ENCODE measurements at regions not wholly inside any gene's neighbourhood (a gene's known extent, or its start where the extent isn't known, plus 50 kb on each side); places are given as distances from the start of the nearest gene placed in this dataset.
"Not testable (repeated sequence)": the region's sequence is repeated elsewhere in the genome, so short reads cannot be mapped to it uniquely, and the experiment has no call there.

DNA sequence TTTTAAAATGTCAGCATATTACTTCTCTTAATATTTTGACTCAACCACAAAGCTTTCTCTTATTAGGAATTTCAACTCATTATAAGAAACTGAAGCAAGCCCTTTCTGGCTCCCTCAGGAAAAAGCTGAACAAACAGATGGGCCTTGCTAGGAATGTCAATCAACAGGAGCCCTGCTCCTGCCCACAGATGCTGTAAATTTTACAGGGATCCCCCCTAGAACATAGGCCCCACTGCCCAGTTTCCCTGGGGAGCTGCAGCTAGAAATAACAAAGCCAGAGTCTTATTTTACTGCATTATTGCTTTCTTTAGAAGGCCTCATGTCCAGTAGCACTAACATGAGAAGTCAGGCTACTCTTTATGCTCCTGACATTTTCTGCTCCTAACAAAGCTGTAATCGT, 103.8 kb downstream of the PCSK1 start:
- H3K4me3 Mint-ChIP-seq: no peak overlapping the region
- DNase-seq (no peak), ATAC-seq (replicated peaks) (no peak)
- H3K36me3 Mint-ChIP-seq: no peaks in the 10 kb centered on the region
- H3K9me3 Mint-ChIP-seq: no peaks in the 10 kb centered on the region
- H3K27ac Mint-ChIP-seq: no peak overlapping the region
- peaks cover 0 to 7% of the 10 kb centered on the region in 2 donors for H3K4me1 Mint-ChIP-seq
- peaks cover 0 to 14% of the 10 kb centered on the region in 2 donors for H3K27me3 Mint-ChIP-seq

DNA sequence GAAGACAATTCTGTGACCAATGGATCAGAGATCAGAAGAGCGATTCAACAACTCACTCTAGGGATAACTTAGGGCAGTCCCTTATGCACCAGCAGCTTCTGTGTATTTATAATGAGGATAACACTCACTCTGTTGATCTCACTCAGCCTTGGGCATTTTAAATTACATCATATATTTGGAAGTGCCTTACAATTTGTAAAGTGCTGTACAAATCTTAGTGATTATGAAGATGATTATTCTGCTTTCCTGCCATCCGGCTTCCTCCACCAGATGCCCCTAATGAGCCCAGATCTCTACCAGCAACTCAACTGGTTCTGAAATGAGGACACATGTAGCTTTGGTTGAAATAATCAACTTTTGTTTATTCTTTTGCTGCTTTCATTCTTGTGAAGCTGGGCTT, 105.3 kb downstream of the PCSK1 start:
- ATAC-seq (replicated peaks): no peak
- Mint-ChIP-seq H3K4me3 (no peak overlapping the region), H3K9me3 (peaks cover 0 to 1% of the 10 kb centered on the region in 2 donors), H3K27ac (no peak overlapping the region), H3K4me1 (peaks cover 0 to 7% of the 10 kb centered on the region in 2 donors), H3K36me3 (no peaks in the 10 kb centered on the region), H3K27me3 (peaks cover 0 to 9% of the 10 kb centered on the region in 2 donors)
- DNase-seq: no peak

DNA sequence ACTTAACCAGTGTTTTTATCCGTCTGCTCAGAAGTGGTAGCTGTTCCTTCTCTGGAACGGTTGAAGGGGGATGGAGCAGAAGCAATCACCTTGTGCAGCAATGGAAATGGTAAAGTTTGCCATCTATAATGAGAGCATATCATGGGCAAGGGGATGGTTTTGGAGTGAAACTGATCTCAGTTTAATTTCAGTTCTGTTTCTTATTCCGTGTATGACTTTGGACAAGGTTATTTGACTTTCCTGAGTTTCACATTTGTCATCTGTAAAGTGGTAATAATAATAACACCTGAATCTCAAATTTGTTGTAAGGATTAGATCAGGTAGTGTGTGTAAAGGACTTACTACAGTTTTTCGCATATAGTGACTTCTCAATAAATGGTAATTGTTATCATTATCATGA, 106.1 kb downstream of the PCSK1 start:
- peaks cover 0 to 3% of the 10 kb centered on the region in 2 donors for H3K9me3 Mint-ChIP-seq
- DNase-seq: no peak
- H3K36me3 Mint-ChIP-seq: no peaks in the 10 kb centered on the region
- peaks cover 0 to 9% of the 10 kb centered on the region in 2 donors for H3K27me3 Mint-ChIP-seq
- peak; percentile 31 to 78 for ATAC-seq (replicated peaks)
- no peak overlapping the region for H3K4me3 Mint-ChIP-seq
- no peak overlapping the region for H3K27ac Mint-ChIP-seq
- H3K4me1 Mint-ChIP-seq: peaks cover 0 to 7% of the 10 kb centered on the region in 2 donors

DNA sequence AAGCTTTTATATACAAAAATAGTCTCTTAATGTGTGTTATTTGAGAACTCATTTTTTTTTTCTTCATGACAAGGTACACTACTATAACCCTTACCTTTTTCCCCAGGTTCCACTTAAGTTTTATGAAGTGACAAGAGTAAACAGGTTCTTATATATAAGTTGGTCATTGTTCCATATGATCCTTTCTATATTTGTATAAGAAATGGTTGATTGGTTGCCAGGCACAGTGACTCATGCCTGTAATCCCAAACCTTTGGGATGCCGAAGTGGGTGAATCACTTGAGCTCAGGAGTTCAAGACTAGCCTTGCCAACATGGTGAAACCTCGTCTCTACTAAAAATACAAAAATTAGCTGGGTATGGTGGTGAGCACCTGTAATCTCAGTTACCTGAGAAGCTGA, 108.3 kb downstream of the PCSK1 start:
- DNase-seq: no peak
- Mint-ChIP-seq H3K9me3 (peaks cover 0 to 3% of the 10 kb centered on the region in 2 donors), H3K36me3 (no peaks in the 10 kb centered on the region), H3K4me3 (no peak overlapping the region), H3K4me1 (peaks cover 0 to 3% of the 10 kb centered on the region in 2 donors), H3K27me3 (peaks cover 0 to 5% of the 10 kb centered on the region in 2 donors), H3K27ac (no peak overlapping the region)
- ATAC-seq (replicated peaks): no peak

DNA sequence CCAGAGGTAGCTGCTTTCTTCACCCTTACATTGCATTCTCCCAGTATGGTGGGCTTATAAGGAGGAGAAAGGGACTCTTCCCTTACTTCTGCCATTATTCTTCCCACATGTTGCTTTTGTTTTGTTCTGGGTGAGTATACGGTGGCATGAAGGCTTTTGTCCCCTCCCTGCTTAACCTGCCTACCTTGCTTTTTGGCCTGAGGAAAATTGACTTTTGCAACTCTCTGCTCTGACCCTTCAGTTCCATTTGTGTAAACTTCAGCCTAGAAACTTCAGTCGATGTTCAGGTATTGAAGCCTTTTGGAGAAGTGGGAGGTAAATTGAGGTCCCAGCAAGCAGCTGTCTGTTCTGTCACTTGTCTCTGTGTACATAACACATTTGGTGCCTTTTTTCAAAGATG, 110.2 kb downstream of the PCSK1 start:
- DNase-seq: no peak
- ATAC-seq (replicated peaks): no peak
- Mint-ChIP-seq H3K9me3 (peaks cover 0 to 3% of the 10 kb centered on the region in 2 donors), H3K27me3 (peaks cover 0 to 5% of the 10 kb centered on the region in 2 donors), H3K27ac (no peak overlapping the region), H3K4me3 (no peak overlapping the region), H3K36me3 (no peaks in the 10 kb centered on the region), H3K4me1 (peaks cover 0 to 3% of the 10 kb centered on the region in 2 donors)

DNA sequence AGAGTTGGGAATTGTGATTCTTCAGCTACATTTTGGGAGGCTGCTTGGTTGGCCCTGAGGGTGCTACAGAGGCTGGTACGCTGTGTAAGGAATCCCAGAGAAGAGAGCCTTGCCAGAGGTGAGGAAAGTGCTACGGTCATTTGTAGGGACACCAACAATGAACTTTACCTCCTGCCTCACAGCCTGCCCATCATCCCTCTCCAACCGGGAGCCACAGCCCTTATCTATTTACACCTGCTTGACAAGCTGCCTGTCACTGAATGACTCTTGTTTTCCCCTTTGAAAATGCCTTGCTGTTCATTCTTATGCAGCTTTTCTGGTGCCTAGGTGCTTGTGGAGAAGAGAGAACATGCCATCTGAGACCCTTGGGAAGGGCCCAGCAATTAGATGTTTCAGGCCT, 110.8 kb downstream of the PCSK1 start:
- ATAC-seq (replicated peaks) (no peak), DNase-seq (no peak)
- Mint-ChIP-seq H3K27ac (no peak overlapping the region), H3K27me3 (peaks cover 0 to 5% of the 10 kb centered on the region in 2 donors), H3K4me3 (no peak overlapping the region), H3K9me3 (peaks cover 0 to 3% of the 10 kb centered on the region in 2 donors), H3K36me3 (no peaks in the 10 kb centered on the region), H3K4me1 (peaks cover 0 to 3% of the 10 kb centered on the region in 2 donors)

DNA sequence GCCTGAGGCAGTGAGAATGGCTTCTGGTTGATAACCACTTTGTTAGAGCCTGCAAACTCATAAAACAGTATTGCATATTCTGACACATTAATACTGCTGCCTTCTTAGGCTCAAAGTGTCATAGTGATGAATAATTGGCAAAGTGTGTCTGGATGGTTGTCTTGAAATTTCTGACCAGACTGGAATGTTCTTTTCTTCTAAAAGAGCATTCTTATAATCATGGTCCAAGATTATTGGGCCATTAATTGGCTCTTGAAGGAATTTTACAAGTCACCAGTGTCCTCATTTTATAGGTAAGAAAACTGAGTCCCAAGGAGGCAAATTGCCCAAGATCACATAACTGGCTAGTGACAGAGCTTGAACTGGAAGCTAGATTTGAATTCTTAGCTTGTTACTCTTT, 111.7 kb downstream of the PCSK1 start:
- no peak overlapping the region for H3K4me3 Mint-ChIP-seq
- no peak for DNase-seq
- H3K27ac Mint-ChIP-seq: no peak overlapping the region
- H3K4me1 Mint-ChIP-seq: no peaks in the 10 kb centered on the region
- H3K9me3 Mint-ChIP-seq: peaks cover 0 to 3% of the 10 kb centered on the region in 2 donors
- H3K27me3 Mint-ChIP-seq: peaks cover 0 to 5% of the 10 kb centered on the region in 2 donors
- H3K36me3 Mint-ChIP-seq: no peaks in the 10 kb centered on the region
- no peak for ATAC-seq (replicated peaks)

DNA sequence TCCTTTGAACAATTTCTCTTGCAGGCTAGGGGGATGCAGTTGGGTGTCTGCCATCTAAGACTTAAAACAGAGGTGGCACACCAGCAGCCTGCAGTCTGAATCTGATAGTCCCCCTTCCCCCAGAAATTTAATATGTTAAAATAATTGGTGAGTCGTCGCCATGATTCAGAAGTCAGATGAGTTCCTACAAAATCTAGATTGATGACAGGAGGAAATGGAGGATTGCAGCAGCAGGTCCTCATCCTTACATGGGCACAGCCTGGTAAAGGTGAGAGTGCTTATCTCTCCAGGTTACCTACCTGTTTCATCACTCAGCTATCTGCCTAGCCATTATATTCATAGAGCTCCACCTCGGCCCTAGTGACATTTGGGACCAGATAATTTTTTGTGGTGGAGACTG, 112.3 kb downstream of the PCSK1 start:
- Mint-ChIP-seq H3K4me3 (no peak overlapping the region), H3K4me1 (no peaks in the 10 kb centered on the region), H3K9me3 (peaks cover 0 to 3% of the 10 kb centered on the region in 2 donors), H3K27me3 (peaks cover 0 to under 1% of the 10 kb centered on the region in 2 donors), H3K27ac (no peak overlapping the region), H3K36me3 (no peaks in the 10 kb centered on the region)
- ATAC-seq (replicated peaks) (no peak), DNase-seq (no peak)

DNA sequence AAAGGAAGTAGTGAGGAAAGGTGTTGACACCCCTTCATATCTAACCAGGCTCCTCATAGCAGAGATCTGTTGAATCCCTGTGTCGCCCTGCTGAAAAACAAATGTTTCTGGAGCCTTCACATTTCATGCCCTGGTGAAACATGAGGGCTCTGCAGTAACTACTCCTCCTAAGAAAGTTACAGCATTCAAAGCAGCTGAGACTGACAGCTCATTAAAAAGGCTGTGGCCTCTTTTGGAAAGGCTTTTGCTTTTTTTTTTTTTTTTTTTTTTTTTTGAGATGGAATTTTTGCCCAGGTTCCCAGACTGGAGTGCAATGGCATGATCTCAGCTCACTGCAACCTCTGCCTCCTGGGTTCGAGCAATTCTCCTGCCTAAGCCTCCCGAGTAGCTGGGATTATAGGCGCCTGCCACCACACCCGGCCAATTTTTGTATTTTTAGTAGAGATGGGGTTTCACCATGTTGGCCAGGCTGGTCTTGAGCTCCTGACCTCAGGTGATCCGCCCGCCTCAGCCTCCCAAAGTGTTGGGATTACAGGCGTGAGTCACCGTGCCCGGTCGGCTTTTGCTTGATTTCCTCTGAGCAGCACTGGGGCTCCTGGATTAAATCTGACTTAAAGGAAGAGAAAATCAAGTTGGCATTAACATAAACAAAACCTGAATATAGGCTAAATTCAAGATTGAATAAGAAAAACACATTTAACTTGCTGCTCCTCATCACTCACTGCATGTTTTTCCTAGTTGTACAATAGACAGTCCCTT, 112.9 kb downstream of the PCSK1 start:
- not testable (repeated sequence) for H3K9me3 Mint-ChIP-seq; H3K36me3 Mint-ChIP-seq; H3K27me3 Mint-ChIP-seq; H3K4me3 Mint-ChIP-seq; H3K4me1 Mint-ChIP-seq; H3K27ac Mint-ChIP-seq; DNase-seq; ATAC-seq (replicated peaks)

DNA sequence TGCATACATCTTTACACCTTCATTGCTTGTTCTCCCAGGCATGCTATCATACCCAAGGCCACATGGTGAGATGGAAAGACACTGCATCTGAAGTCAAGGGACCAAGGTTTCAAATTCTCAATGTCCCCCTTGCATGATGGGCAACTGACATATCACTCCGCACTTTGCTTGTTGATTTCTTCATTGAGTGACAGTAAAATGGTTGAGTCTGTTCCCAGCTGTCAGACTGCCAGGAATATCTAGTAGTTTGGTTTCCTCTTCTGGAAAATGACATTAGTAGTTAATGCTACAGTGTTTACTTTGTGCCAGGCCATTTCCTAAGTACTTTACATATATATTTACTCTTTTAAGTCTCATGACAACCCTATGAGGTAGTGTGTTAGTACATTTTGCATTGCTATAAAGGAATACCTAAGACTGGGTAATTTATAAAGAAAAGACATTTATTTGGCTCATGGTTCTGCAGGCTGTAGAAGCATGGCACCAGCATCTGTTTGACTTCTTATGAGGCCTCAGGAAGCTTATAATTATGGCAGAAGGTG, 114.4 kb downstream of the PCSK1 start:
- peaks cover 0 to 3% of the 10 kb centered on the region in 2 donors for H3K9me3 Mint-ChIP-seq
- no peaks in the 10 kb centered on the region for H3K36me3 Mint-ChIP-seq
- H3K4me3 Mint-ChIP-seq: no peak overlapping the region
- H3K27me3 Mint-ChIP-seq: peaks cover 0 to 7% of the 10 kb centered on the region in 2 donors
- no peak for DNase-seq
- no peaks in the 10 kb centered on the region for H3K4me1 Mint-ChIP-seq
- no peak for ATAC-seq (replicated peaks)
- H3K27ac Mint-ChIP-seq: no peak overlapping the region

DNA sequence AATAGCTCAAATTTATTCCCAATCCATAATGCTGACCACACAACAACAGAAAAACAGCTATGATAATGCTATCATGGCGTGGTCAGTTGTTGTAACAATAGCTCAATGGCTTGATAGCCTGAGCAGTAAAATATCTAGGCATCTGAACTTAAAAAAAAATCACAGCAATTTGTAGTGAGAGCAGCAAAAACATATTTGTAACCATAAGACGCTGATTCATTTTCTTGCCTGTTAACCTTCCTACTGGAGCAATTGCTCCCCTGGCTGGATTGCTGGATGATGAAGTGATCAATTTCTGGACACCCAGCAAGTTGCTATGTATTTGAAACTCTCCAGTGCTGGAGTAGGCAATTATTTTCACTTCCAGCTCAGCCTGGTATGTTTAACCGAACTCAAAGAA, 115.1 kb downstream of the PCSK1 start:
- Mint-ChIP-seq H3K9me3 (peaks cover 0 to 3% of the 10 kb centered on the region in 2 donors), H3K4me1 (no peaks in the 10 kb centered on the region), H3K27me3 (peaks cover 0 to 7% of the 10 kb centered on the region in 2 donors), H3K36me3 (no peaks in the 10 kb centered on the region), H3K27ac (no peak overlapping the region), H3K4me3 (no peak overlapping the region)
- DNase-seq: no peak
- ATAC-seq (replicated peaks): no peak

DNA sequence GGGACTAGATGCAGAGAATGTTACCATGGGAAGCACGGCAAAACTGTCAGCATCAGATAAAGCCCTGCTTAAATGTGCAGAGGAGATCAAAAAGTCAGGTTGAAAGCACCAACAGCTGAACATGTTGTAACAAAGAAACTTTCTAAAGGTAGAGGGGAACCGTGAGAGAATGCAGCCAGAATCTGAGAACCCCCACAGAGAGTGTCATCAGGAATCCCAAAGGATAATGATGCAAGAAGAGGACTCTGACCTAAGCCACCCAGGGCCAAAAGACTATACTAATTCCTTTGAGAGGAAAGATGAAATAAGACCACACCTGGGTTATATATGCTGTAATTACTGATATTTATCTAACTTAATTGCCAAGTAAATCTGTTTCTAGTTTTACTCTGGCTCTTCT, 116.6 kb downstream of the PCSK1 start:
- Mint-ChIP-seq H3K27me3 (peaks cover 11 to 14% of the 10 kb centered on the region in 2 donors), H3K27ac (no peak overlapping the region), H3K36me3 (no peaks in the 10 kb centered on the region), H3K4me3 (no peak overlapping the region), H3K9me3 (peaks cover 5 to 7% of the 10 kb centered on the region in 2 donors), H3K4me1 (no peaks in the 10 kb centered on the region)
- no peak for ATAC-seq (replicated peaks)
- no peak for DNase-seq

DNA sequence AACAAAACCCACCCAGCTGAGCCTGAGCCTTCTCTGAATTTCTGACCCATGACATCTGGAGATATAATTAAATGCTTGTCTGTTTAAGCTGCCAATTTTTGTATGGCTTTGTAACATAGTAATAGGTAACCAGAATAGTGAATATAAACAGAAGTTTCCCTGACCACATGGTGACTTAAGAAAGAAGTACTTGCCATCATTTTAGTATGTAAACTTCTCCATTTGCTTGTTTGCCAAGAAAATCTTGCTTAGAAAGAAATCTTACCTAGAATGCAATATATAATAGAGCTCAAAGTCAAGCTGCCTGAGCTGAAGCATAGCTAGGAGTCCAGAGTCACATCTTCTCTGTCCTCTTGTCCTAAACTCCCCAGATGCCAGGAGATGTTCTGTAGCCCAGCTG, 117.0 kb downstream of the PCSK1 start:
- Mint-ChIP-seq H3K9me3 (peaks cover 7 to 10% of the 10 kb centered on the region in 2 donors), H3K4me1 (no peaks in the 10 kb centered on the region)

DNA sequence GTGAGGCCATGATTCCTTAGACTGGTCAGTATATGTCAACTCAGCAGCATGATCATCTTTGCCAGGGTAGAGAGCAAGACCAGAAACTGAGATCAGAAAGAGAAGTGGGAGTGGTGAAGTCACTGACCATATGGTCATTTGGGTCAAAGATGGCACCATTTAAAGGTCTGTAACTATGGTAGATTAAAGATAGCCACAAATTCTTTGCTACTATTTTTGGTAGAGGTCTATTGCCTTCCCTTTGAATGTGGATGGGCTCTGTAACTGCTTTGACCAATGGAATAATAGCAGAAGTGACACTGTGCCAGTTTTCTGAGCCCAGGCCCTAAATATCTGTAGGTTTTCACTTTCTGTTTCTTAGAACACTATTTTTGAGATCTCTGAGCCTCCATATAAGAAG, 117.6 kb downstream of the PCSK1 start:
- H3K27me3 Mint-ChIP-seq: peaks cover 11 to 23% of the 10 kb centered on the region in 2 donors
- H3K9me3 Mint-ChIP-seq: peaks cover 12 to 15% of the 10 kb centered on the region in 2 donors
- ATAC-seq (replicated peaks): no peak
- H3K27ac Mint-ChIP-seq: no peak overlapping the region
- DNase-seq: no peak
- H3K4me3 Mint-ChIP-seq: no peak overlapping the region
- no peaks in the 10 kb centered on the region for H3K36me3 Mint-ChIP-seq
- H3K4me1 Mint-ChIP-seq: no peaks in the 10 kb centered on the region

More for the DNA sequence above, 117.0 kb downstream of the PCSK1 start:
- no peak overlapping the region for H3K27ac Mint-ChIP-seq
- no peak for ATAC-seq (replicated peaks)
- DNase-seq: no peak
- H3K4me3 Mint-ChIP-seq: no peak overlapping the region
- H3K36me3 Mint-ChIP-seq: no peaks in the 10 kb centered on the region
- peaks cover 11 to 17% of the 10 kb centered on the region in 2 donors for H3K27me3 Mint-ChIP-seq

DNA sequence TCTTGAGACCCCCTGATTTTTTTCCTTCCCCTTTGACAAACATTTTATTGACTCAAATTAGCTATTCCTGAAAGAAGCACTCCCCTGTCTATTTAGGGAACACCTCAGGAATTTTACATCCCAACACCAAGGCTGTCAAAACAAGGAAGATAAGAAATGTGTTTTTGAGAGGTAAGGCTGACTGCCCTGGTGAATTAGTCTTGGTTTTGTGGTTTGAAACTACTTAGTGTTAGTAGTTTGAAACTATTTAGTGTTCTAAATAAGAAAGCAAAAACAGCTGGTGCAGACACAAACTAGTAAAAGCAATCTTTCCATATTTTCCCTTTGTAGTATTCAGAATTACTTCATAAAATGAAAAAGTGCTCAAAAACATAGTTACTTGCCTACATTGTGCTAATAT, 120.7 kb downstream of the PCSK1 start:
- H3K36me3 Mint-ChIP-seq: no peaks in the 10 kb centered on the region
- no peak overlapping the region for H3K4me3 Mint-ChIP-seq
- H3K4me1 Mint-ChIP-seq: no peaks in the 10 kb centered on the region
- DNase-seq (no peak), ATAC-seq (replicated peaks) (no peak)
- peaks cover 14 to 15% of the 10 kb centered on the region in 2 donors for H3K9me3 Mint-ChIP-seq
- H3K27me3 Mint-ChIP-seq: peaks cover 16 to 31% of the 10 kb centered on the region in 2 donors
- H3K27ac Mint-ChIP-seq: no peak overlapping the region

Data from stimulated activated naive B cell treated with anti-CD40 and anti-IgM and Interleukin-4, amounts not matched to agents 10 μg/mL and 1 μg/mL and 100 μg/mL, for 72 hours (primary cell).